HG03342 (cell line): ENCODE measurements at regions not wholly inside any gene's neighbourhood (a gene's known extent, or its start where the extent isn't known, plus 50 kb on each side); places are given as distances from the start of the nearest gene placed in this dataset.
A peak's percentile ranks its signal among the peaks of the same experiment; 100 is the strongest.
"Not testable (repeated sequence)": the region's sequence is repeated elsewhere in the genome, so short reads cannot be mapped to it uniquely, and the experiment has no call there.

Experiments used
- ATAC-seq: cut with Tn5 transposase; IDR thresholded peaks from one replicate; pipeline ENCODE4 v1.9.1; 2021; ENCODE audit warnings: mild to moderate bottlenecking, moderate library complexity; ENCODE audit not compliant: unreplicated experiment

DNA sequence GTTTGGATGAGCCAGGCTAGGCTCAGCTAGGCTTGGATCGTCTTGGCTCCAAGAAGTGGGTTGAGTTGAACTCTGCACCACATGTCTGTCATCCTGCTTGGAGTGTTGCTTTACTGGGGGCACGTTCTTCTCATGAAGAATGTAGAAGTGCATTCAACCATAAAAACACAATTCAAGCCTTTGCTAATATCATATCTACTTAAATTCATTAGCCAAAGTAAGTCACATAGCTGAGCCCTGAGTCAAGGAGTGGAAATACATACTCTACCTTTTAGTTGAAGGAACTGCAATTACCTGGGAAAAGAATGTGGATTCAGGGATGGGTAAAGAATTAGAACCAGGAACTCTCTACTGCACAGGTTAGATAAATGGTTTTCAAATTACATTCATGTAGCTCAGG lies 360.4 kb upstream of the KCNH7 start:
- ATAC-seq: no peak

DNA sequence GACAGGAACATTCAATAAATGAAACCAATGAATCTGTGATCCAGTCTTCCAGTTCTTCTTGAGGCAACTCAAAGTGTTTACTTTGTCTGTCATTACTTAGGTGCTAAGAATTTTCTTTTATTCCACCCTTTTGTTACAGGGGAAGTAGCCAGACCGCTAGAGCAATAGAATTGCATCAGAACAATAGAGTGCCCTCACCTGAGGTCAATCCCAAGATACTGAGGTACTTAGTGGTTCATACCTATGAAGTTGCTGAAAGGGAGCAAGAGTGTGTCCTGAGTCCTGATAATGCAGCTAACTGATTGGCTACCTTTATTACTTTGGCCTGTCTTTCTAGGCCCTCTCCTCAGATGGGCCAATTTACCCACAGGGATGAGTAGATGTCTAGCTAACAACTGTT lies 359.4 kb upstream of the KCNH7 start:
- ATAC-seq: no peak

DNA sequence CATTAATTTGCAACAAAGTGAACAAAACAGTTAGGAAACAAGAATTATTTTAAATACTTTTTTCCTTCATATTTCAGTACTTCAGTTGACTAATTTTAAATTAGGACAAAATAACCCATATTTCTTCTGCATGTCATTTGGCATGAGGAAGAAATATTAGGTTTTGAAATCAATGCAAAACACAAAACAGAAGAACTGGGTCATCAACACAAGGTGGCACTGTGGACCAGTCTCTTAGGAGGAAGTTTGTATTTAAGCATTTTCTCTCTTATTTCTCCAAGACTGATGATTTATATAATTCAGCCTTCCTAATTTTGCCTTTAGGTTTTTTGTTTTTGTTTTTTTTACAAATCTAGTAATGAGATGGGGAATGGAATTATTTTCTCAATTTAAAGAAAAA lies 352.8 kb upstream of the KCNH7 start:
- no peak for ATAC-seq

DNA sequence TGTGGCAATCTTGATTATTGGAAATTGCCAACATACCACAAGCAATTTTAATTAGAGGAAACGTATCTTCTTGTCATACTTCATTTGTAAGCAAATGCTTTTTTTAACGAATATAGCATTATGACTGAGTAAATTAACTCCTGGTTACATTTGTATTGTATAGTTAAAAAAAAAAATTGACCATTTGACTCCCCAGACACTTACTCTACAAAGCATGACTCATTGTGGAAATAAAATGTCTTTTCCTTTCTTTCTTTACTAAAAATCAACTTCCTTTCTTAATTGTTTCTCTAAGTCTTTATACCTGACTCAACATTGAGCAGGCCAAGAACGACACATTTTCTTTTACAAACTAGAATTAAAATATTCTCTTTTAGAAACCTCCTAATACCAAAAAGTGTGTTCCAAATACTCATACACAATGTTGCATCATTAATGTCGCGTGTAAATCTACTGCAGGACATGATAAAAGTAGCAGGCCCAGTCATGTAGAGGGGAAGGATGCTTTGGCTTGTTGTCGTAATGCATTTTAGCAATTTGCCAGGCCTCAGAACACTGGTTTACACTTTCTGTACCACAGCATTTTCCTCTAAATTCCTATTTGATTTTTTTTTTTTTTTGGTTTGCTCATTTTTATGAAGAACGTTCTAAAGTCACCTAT lies 349.6 kb upstream of the KCNH7 start:
- no peak for ATAC-seq

DNA sequence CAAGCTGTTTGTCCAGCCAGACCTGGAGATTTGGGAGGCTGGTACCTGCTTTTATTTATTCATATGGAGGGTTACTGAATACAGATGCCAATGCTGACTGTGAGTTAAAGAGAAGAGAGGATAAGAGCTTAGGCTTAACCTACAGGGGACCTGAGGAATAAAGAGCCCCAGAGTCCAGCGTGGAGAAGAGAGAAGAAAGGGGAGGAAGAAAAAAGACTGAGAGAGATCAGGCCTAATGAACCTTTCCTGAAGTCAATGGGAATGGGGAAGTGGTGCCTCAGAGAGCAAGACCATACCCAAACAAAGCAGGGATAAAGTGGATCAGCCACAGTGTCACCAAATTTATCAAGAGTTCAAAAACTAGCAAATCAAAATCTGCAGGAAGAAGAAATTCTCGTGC lies 348.6 kb upstream of the KCNH7 start:
- ATAC-seq: no peak

DNA sequence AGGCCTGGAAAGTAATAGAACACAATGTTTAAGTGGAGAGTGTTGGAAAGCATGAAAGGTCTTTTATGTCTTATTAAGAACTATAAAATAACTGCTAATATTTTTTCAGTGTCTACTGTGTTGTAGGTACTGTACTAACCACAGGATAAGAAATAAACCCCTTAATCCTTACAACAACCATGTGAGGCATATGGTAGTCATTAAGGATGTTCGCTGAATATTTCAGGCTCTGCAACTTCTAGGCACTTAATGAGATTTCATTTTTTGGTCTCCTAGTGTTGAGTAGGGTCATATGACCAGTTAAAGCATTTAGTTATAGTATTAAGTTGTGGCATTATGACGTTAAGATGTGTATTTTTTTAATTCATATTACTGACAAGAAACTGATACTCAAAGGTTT lies 346.6 kb upstream of the KCNH7 start:
- no peak for ATAC-seq

DNA sequence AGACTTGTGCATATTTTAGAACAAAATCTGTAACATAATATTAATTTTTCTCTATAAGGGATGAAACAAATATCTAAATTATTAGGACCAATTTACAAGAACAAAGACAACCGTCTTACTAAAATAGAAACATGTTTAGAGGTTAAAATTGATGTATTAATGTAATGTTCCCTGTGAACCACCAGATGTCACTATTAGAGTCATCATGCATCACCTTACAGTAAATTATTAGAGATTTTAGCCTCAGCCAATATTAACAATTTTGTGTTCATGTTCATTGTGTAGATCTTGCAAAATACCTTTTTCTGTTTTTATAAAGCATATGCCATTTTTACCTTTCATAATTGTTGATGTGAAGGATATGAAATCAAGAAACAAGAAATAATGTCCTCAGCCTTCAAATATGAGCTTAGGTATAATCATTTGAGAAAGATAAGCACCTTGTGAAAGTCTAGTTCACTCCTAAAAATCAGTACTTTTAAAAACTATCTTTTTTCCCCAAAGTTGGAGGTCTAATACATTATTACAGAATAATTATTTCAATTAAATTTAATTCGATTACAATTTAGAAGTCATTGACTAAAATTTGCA lies 344.3 kb upstream of the KCNH7 start:
- ATAC-seq: peak; percentile 80

DNA sequence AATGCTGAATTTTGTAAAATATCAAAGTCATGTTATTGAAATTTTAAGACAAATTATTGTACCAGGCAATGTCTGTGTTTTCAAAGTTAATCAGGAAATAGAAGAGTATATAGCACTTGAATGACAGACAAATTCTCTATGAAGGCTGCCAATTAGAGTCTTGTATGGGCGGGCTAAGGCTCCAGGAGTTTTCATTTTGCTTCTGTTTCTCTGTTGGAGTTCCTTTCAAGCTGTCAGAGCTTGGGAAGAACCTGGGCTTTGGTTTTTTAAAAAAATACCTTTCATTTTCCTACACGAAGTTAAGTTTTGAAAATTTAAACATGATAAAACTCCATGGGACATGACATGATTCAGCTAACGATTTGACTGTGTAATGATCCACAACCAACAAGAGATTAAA lies 339.0 kb upstream of the KCNH7 start:
- ATAC-seq: no peak

DNA sequence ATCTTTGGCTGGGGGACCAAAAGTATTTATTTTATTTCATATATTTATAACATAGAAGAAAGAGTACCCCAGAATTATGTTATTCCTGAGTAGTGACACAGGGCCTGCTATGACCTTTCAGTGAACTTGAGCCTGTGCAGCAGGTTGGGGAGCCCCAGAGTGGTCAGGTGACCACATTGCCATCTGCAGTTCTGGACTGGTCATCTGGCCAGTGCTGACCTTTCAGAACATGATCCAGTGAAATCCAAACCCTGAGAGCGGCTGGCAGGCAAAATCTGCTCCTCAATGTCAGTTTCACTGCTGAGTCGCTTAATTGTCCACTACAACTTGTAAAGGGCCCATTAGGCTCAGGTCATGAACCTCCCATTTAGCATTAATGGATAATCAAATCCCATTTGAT lies 336.7 kb upstream of the KCNH7 start:
- ATAC-seq: no peak

DNA sequence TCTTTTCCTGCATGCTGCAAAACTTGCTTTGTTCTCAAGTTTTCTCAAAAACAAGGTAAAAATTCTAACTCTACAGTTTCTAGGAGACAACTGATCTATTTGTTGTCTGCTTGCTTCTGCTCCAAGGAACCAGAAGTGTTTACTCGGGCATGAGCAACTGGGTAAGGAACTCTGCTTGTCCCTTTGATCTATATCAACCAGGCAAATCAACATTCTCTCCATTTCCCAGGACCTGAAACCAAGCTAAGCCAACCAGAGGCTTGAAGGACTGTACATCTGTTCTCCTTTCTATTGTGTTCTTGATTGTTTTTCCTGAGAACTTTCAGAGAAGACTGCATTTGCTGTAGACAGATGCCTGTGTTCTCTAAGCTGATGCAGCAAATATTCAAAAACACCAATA lies 335.0 kb upstream of the KCNH7 start:
- no peak for ATAC-seq

DNA sequence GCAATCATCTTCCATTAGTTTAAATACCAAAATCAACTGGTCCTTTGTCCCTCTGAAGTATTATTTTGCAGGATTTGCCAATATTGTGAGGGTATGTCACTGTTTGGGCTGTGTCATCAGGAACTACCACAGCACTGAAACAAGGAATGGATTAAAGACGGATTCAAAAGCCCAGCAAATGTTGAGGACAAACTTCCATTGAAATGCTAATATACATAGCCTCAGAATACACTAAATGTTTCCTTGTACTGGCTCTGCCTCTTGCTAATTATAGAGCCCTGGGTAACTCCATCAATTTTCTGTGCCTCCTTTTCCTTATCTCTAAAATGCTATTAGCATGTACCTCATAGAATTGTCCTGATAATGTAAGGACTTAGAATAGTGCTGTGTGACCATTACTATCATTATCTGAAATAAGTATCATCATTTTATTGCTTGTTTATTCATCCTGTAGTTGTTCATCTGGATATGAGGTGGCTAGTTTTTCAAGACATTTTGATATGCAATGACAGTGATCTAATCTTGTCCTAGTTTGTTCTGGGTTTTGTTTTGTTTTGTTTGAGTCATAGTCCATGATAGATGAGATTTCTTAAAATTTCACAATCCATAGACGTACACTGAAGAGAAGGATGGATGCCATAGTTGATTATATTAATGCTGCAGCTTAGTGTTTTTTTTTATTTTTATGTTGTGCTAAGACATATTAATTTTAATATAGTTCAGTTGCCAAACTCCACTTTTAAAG lies 333.4 kb upstream of the KCNH7 start:
- no peak for ATAC-seq

DNA sequence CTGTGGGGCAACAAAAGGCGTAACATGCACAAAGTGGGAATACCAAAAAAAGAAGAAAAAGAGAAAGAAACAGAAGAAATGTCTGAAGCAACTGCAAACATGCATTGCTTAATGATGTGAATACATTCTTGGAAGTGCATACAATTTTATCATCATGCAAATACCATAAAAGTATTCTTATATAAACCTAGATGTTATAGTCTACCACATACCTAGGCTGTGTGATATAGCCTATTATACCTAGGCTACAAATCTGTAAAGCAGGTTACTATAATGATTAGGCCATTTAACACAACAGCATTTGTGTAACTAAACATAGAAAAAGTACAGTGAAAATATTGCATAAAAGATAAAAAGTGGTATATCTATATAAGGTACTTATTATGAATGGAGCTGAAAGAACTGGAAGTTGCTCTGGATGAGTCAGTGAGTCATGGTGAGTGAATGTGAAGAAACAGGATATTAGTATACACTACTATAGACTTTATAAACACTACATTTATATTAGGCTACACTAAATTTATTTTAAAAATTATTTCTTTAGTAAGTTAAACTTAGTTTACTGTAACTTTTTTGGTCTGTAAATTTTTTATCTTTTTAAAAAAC lies 319.4 kb upstream of the KCNH7 start:
- no peak for ATAC-seq

DNA sequence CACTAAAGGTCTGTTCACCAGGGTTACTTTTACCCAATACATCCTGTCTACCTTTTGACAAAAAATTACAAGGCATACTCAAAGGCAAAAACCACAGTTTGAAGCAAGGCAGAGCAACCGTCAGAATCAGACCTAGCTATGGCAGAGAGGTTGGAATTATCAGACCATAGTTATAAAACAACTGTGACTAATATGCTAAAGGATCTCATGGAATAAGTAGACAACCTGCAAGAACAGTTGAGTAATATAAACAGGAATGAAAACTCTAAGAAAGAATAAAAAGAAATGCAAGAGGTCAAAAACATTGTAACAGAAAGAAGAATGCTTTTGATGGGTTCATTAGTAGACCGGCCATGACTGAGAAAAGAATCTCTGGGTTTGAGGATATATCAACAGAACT lies 318.8 kb upstream of the KCNH7 start:
- ATAC-seq: no peak

DNA sequence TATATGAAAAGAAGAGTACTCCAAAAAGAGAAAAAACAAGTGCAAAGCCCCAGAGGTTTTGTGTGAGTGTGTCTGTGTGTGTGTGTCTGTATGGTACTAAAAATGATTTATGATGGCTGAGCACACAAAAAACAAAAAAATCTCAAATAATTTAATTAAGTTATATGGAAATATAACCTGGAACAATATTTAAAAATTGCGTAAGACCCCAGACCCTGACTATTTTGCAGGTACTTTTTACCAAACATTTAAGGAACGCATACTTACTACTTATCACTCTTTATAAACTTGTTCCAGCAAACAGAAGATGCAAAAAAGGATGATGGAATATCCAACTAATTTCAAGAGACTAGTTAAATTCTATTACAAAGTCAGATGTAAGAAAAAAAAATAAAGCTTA lies 317.4 kb upstream of the KCNH7 start:
- ATAC-seq: no peak

DNA sequence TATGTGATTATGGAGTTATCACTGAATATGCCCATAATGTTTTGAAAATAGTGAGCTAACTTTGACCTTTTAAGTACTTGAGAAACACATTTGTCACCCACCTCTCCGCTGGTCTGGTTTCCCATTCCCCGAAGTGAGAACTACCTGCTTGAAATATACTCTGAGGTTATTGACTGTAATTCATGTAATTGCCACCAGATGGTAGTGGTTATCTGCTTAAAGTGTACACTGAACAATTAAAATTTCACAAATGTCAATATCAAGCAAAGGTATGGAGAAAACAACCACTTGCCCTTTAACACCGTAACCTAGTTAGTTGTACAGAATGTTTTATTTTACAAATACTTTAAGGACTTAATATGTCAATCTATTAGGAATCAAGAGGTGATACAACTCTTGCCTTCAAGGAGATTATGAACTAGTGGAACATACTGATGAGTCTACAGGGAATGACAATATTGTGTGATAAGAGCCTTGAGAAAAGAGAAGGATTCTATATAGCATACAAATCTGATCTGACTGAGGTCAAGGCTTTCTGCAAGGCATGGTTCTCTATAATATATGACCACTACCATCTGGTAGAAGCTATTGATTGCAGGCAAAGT lies 316.8 kb upstream of the KCNH7 start:
- ATAC-seq: peak; percentile 97

DNA sequence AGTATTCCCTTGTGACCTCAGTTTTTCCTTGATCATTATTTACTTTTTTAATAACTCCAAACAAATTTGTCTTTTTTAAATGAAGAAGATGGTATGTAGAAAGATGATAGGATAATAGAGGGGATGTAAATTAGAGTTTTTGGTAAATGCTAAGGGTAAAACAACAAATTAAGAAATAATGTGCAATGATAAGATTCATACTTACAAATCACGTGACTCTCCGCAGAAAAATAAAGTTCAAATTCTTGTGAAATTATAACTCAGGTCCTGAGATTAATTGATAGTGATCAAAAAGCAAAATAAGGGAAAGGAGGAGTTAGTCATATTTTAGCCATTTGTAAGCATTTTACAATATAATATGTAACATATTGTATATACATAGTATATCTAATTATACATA lies 304.1 kb upstream of the KCNH7 start:
- ATAC-seq: no peak

DNA sequence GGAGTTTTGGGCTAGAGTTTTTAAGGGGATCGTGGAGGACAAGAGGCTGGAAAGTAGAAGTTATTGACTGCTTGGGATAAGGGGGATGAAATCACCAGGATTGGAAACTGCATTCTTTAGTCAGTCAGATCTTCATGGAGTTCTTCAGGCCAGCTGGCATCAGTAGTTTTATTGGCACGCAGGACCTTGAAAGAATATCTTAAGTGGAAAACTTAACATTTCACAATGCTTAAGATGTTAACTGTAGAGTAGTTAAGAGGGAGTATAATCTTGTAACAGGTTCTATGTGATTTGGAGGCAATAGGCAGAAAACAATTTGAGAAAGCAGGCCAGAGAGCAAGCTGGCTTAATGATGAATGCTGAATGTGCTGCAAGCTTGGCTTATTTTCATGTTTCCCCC lies 300.4 kb upstream of the KCNH7 start:
- ATAC-seq: no peak

DNA sequence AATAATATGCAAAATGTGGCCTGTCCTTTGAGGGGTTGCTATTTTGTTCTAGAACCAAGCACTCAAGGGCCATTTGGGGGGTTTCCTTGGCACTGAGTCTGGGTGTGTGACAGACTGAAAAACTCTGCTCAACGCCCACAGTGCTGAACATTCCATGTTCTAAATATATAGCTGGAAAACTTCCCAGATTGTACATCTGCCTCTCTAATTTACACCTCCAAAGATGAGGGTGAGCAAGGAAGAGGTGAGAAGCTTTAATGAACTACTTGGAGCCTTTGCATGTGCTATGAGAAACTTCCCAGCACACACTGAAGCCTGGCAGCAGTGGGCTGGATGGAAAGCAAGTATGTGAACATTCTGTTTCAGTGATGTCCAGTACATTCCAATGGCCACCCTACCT lies 296.7 kb upstream of the KCNH7 start:
- no peak for ATAC-seq

DNA sequence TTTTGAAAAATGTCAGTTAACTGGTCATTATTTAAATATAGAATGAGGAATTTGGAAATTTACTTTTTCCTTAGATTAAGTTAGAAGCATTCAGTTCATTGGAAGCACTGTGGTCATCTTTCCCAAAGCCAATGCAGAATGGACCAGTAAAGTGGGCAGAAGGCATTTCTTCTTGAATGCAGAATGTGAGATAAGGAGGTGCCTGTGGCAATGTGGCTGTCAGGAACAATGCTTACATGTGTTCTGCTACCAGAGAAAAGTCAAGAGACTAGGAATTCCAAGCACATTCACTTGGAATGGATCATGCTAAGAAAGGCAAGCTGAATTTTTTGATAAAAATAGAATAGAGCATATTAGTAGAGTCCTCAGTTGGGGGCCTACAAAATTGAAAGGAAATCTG lies 295.0 kb upstream of the KCNH7 start:
- ATAC-seq: no peak

DNA sequence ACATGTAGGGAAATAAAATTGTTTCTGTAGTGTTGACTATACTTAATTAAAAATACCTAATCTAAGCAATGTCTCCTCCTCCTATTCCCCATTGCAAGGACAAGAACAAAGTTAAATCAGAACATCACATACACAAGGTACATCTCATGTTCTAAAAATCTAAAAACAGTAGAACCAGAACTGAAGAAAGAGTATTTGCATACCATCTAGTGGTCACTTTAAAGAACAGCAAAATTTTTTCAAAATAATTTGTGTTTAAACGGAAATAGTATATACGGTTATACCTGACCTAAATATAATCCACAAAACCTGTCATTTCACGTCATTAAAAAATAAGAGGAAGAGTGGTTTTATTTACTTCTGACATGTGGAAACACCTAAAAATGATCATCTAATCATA lies 294.3 kb upstream of the KCNH7 start:
- ATAC-seq: no peak

DNA sequence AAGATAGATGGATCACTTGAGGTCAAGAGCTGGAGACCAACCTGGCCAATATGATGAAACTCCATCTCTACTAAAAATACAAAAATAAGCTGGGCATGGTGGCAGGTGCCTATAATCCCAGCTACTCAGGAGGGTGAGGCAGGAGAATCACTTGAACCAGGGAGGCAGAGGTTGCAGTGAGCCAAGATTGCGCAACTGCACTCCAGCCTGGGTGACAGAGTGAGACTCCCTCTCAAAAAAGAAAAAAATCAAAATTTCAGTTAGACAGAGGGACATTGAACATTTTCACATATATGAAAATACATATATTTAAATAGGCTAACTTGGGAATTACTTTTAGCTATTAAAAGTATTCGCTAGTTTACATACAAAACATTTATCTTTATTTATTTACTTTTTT lies 293.6 kb upstream of the KCNH7 start:
- ATAC-seq: not testable (repeated sequence)

DNA sequence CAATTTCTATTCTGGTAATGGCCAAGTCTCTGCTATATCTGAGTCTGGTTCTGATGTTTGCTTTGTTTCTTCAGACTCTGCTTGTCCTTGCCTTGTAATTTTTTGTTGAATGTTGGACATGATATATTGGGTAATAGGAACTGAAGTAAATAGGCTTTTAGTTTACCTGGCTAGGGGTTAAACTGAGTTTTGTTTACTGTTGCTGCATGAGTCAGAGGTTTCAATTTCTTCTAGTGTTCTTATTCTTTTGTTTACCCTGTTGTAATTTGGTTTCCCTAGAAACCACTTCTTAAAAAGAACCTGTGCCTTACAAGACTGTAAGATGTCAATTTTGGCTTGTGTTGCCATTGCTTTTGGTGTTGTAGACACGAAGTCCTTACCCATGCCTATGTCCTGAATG lies 285.0 kb upstream of the KCNH7 start:
- ATAC-seq: peak; percentile 74
